ENCODE measurements at regions not wholly inside any gene's neighbourhood (a gene's known extent, or its start where the extent isn't known, plus 50 kb on each side); places are given as distances from the start of the nearest gene placed in this dataset.

DNA sequence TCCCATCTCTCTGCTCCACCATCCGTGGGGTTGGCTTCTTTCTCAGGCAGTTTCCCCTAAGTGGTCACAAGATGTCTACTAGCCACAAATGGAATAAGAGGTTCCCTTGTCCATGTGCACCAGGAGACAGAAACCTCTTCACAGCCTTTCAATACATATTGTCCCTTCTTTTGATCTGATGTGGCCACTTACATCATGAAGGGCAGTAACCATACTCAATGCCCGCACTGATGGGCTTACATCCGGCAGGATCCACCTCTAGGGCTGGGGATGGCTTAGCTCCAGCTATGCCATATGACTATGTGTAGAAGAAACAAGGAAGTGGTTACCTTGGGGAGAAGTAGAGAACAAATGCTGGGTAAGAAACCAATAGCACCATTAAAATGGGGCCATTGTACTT lies 64.4 kb downstream of the PLEKHG1 start:
- Histone ChIP-seq H3K9me3 (replicated peaks; ENCODE audit: control insufficient read depth, insufficient read depth, low read length) (no peaks in the 10 kb centered on the region), H2AFZ (ENCODE audit: control insufficient read depth, low read depth, low read length) (no peak overlapping the region), H3K4me3 (no peak overlapping the region), H3K79me2 (ENCODE audit: control insufficient read depth, insufficient read depth, low read length) (no peaks in the 10 kb centered on the region), H3K4me1 (ENCODE audit: control insufficient read depth, insufficient read depth, low read length) (no peaks in the 10 kb centered on the region), H3K9ac (ENCODE audit: control insufficient read depth, insufficient read depth, low read length) (no peak overlapping the region), H4K20me1 (ENCODE audit: control insufficient read depth, insufficient read depth) (no peaks in the 10 kb centered on the region), H3K27me3 (replicated peaks in 1 of 2; ENCODE audit: control insufficient read depth in 2 of 2, insufficient read depth in 2 of 2, low read length in 1 of 2) (no peaks in the 10 kb centered on the region), H3K27ac (ENCODE audit: control insufficient read depth, insufficient read depth) (no peak overlapping the region), H3K36me3 (ENCODE audit: control insufficient read depth in 2 of 2, insufficient read depth in 2 of 2, low read length in 1 of 2) (no peaks in the 10 kb centered on the region), H3K4me2 (ENCODE audit: control insufficient read depth, insufficient read depth) (no peak overlapping the region)
- RAD21 ChIA-PET (ENCODE audit: unreplicated experiment) = no interaction called here
- SMC1A ChIA-PET (ENCODE audit: uncharacterized antibody, unreplicated experiment) = no interaction called here
- intact Hi-C loops (cut with micrococcal nuclease; ENCODE audit: unreplicated experiment) = no loop called here
- FAIRE-seq (no peak), DNase-seq (ENCODE audit: low read depth, low spot score) (no peak), ATAC-seq (no peak)
- in situ Hi-C loops (cut with MboI) = no loop called here
- WGBS (ENCODE audit: insufficient coverage, insufficient replicate concordance, low lambda C conversion rate, missing lambda C conversion rate) = 96% methylated on average over 3 of the region's 3 CpGs
- no TSS peak for BruUV-seq (replicated peaks)
- POLR2A ChIA-PET = no interaction called here
- CTCF ChIA-PET = no interaction called here
- TF ChIP-seq, protein P1, sequence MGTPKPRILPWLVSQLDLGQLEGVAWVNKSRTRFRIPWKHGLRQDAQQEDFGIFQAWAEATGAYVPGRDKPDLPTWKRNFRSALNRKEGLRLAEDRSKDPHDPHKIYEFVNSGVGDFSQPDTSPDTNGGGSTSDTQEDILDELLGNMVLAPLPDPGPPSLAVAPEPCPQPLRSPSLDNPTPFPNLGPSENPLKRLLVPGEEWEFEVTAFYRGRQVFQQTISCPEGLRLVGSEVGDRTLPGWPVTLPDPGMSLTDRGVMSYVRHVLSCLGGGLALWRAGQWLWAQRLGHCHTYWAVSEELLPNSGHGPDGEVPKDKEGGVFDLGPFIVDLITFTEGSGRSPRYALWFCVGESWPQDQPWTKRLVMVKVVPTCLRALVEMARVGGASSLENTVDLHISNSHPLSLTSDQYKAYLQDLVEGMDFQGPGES (IDR thresholded peaks at IDR 0.05) = no peak
- TF ChIP-seq, protein P2, sequence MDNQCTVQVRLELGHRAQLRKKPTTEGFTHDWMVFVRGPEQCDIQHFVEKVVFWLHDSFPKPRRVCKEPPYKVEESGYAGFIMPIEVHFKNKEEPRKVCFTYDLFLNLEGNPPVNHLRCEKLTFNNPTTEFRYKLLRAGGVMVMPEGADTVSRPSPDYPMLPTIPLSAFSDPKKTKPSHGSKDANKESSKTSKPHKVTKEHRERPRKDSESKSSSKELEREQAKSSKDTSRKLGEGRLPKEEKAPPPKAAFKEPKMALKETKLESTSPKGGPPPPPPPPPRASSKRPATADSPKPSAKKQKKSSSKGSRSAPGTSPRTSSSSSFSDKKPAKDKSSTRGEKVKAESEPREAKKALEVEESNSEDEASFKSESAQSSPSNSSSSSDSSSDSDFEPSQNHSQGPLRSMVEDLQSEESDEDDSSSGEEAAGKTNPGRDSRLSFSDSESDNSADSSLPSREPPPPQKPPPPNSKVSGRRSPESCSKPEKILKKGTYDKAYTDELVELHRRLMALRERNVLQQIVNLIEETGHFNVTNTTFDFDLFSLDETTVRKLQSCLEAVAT (IDR thresholded peaks at IDR 0.05) = no peak
- TF ChIP-seq, protein P3, sequence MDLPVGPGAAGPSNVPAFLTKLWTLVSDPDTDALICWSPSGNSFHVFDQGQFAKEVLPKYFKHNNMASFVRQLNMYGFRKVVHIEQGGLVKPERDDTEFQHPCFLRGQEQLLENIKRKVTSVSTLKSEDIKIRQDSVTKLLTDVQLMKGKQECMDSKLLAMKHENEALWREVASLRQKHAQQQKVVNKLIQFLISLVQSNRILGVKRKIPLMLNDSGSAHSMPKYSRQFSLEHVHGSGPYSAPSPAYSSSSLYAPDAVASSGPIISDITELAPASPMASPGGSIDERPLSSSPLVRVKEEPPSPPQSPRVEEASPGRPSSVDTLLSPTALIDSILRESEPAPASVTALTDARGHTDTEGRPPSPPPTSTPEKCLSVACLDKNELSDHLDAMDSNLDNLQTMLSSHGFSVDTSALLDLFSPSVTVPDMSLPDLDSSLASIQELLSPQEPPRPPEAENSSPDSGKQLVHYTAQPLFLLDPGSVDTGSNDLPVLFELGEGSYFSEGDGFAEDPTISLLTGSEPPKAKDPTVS (IDR thresholded peaks at IDR 0.05; ENCODE audit: low read depth, low read length) = no peak
- TF ChIP-seq FOXM1 (IDR thresholded peaks at IDR 0.05; ENCODE audit: low read depth, low read length) = no peak
- no peak for TF ChIP-seq BACH1 (IDR thresholded peaks at IDR 0.05; ENCODE audit: borderline replicate concordance)
- TF ChIP-seq, protein P4, sequence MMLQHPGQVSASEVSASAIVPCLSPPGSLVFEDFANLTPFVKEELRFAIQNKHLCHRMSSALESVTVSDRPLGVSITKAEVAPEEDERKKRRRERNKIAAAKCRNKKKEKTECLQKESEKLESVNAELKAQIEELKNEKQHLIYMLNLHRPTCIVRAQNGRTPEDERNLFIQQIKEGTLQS (IDR thresholded peaks at IDR 0.05; ENCODE audit: borderline replicate concordance, extremely low read depth, low read depth, low read length) = no peak
- no peak for TF ChIP-seq HDAC6 (IDR thresholded peaks at IDR 0.05; ENCODE audit: unreplicated experiment)
- TF ChIP-seq, protein P5, sequence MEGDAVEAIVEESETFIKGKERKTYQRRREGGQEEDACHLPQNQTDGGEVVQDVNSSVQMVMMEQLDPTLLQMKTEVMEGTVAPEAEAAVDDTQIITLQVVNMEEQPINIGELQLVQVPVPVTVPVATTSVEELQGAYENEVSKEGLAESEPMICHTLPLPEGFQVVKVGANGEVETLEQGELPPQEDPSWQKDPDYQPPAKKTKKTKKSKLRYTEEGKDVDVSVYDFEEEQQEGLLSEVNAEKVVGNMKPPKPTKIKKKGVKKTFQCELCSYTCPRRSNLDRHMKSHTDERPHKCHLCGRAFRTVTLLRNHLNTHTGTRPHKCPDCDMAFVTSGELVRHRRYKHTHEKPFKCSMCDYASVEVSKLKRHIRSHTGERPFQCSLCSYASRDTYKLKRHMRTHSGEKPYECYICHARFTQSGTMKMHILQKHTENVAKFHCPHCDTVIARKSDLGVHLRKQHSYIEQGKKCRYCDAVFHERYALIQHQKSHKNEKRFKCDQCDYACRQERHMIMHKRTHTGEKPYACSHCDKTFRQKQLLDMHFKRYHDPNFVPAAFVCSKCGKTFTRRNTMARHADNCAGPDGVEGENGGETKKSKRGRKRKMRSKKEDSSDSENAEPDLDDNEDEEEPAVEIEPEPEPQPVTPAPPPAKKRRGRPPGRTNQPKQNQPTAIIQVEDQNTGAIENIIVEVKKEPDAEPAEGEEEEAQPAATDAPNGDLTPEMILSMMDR (IDR thresholded peaks at IDR 0.05 in 2 of 3, conservative IDR thresholded peaks at IDR 0.05 in 1 of 3; ENCODE audit: control insufficient read depth in 2 of 3, extremely low read depth in 1 of 3, insufficient read depth in 1 of 3, low read depth in 3 of 3, low read length in 3 of 3) = no peak
- TF ChIP-seq, protein P6, sequence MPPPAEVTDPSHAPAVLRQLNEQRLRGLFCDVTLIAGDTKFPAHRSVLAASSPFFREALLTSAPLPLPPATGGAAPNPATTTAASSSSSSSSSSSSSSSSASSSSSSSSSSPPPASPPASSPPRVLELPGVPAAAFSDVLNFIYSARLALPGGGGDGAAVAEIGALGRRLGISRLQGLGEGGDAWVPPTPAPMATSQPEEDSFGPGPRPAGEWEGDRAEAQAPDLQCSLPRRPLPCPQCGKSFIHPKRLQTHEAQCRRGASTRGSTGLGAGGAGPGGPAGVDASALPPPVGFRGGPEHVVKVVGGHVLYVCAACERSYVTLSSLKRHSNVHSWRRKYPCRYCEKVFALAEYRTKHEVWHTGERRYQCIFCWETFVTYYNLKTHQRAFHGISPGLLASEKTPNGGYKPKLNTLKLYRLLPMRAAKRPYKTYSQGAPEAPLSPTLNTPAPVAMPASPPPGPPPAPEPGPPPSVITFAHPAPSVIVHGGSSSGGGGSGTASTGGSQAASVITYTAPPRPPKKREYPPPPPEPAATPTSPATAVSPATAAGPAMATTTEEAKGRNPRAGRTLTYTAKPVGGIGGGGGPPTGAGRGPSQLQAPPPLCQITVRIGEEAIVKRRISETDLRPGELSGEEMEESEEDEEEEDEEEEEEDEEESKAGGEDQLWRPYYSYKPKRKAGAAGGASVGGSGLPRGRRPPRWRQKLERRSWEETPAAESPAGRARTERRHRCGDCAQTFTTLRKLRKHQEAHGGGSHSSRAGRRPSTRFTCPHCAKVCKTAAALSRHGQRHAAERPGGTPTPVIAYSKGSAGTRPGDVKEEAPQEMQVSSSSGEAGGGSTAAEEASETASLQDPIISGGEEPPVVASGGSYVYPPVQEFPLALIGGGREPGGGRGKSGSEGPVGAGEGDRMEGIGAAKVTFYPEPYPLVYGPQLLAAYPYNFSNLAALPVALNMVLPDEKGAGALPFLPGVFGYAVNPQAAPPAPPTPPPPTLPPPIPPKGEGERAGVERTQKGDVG (CRISPR knock-in tag; IDR thresholded peaks at IDR 0.05) = no peak

Data from GM12878 (cell line).